ENCODE measurements at regions not wholly inside any gene's neighbourhood (a gene's known extent, or its start where the extent isn't known, plus 50 kb on each side); places are given as distances from the start of the nearest gene placed in this dataset.

- TF ChIP-seq POLR2A (IDR thresholded peaks at IDR 0.05): no peak
- no peak for TF ChIP-seq CTCF (IDR thresholded peaks at IDR 0.05)
Observed at GRCh38 chr20:51305316-51306052, 237.0 kb downstream of the NFATC2 start.
